Omental fat pad (tissue), 3 donors: ENCODE measurements at regions not wholly inside any gene's neighbourhood (a gene's known extent, or its start where the extent isn't known, plus 50 kb on each side); places are given as distances from the start of the nearest gene placed in this dataset.

ENCODE experiments used
- ATAC-seq: fragments of 150-250 bp; one replicate; pipeline ENCODE4 v1.9.1; 2016; ENCODE audit warnings: mild to moderate bottlenecking, moderate library complexity; ENCODE audit not compliant: low FRiP score
- DNase-seq: peaks from one replicate; pipeline ENCODE4 v3.0.0-alpha.2; 2019; ENCODE audit warnings: low spot score
- TF ChIP-seq, protein P1 (sequence below), 3 donors: fragments of 450-650 bp; IDR thresholded peaks; one replicate each; pipeline ENCODE4 v1.5.1; 2016 to 2017; ENCODE audit warnings: antibody characterized with exemption in 3 of 3, mild to moderate bottlenecking in 3 of 3, moderate library complexity in 2 of 3

DNA sequence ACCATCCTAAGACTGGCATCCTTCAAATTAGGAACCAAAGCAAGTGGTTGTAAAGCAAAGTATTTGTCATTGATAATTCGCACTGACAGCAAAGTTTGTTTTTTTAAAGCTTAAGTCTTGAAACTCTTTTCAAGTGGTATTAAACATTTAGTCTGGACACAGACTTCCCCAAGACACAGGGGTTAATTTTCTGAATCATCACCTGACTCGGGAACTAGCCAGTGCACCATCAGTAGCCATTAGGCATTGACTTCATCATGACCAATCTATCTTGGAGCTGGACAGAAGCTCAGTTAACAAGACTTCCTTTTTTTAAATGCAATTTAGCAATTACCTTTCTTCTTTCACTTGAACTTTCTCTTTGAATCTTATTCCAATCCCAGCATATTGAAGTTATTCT lies 210.6 kb downstream of the ZNF365 start:
- TF ChIP-seq, protein P1, sequence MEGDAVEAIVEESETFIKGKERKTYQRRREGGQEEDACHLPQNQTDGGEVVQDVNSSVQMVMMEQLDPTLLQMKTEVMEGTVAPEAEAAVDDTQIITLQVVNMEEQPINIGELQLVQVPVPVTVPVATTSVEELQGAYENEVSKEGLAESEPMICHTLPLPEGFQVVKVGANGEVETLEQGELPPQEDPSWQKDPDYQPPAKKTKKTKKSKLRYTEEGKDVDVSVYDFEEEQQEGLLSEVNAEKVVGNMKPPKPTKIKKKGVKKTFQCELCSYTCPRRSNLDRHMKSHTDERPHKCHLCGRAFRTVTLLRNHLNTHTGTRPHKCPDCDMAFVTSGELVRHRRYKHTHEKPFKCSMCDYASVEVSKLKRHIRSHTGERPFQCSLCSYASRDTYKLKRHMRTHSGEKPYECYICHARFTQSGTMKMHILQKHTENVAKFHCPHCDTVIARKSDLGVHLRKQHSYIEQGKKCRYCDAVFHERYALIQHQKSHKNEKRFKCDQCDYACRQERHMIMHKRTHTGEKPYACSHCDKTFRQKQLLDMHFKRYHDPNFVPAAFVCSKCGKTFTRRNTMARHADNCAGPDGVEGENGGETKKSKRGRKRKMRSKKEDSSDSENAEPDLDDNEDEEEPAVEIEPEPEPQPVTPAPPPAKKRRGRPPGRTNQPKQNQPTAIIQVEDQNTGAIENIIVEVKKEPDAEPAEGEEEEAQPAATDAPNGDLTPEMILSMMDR (IDR thresholded peaks at IDR 0.05): no peak
- ATAC-seq (no peak), DNase-seq (no peak)

DNA sequence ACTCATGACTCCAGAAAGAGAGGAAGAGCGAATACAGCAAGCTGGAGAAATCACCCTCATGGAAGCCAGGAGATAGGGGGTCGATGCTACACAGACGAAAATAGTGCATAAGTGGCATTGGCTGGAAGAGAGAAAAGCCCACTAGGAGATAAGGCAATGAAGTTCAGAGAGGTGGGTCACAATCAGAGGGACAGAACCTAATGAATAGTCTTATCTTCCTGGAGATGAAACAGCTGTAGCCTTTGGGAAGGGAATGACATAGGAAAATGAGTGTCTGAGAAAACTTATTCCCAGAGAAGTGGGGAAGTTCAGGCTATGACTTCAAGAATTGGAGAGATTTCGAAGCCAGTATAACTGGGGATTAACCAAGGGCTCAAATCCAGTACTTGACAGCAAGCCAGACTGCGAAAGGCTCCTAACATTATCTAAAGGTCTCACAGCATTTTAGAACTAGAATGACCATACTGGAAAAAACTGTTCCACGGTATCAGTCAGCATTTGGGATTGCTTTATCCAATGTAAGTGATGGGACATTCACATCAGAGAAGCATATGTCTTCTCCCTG lies 211.1 kb downstream of the ZNF365 start:
- ATAC-seq (no peak), DNase-seq (no peak)
- TF ChIP-seq, protein P1 (IDR thresholded peaks at IDR 0.05): no peak

DNA sequence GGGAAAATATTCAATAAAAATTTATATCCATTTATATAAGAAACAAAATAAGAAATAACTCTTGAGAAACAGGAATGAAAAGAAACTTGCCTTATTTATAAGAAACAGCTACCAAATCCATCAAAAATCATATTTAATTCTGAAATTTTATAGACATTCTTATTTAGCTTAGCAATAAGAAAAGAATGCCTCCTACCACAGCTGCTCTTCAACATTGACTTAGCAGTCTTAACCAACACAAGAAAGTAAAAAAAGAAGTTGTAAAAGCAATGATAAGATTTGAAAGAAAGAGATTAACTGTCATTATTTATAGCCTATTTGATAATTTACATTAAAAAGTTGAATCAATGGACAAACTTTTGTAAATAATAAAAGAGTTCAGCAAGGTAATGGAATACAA lies 212.8 kb downstream of the ZNF365 start:
- ATAC-seq (no peak), DNase-seq (no peak)
- TF ChIP-seq, protein P1 (IDR thresholded peaks at IDR 0.05): no peak

DNA sequence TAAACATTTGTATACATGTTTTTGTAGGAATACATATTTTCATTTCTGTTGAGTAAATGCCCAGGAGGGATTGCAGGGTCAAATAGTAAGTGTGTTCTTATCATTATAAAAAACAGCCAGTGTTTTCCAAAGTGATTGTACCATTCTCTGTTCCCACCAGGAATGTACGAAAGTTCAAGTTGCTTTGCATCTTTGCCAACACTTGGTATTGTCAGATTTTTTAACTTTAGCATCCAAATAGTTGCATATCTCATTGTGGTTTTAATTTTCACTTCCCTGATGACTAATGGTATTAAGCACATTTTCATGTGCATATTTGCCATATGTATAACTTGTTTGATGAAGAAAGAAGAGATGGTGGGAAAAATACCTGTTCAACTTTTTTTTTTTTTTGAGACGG lies 213.9 kb downstream of the ZNF365 start:
- ATAC-seq (no peak), DNase-seq (no peak)
- TF ChIP-seq, protein P1 (IDR thresholded peaks at IDR 0.05): no peak

DNA sequence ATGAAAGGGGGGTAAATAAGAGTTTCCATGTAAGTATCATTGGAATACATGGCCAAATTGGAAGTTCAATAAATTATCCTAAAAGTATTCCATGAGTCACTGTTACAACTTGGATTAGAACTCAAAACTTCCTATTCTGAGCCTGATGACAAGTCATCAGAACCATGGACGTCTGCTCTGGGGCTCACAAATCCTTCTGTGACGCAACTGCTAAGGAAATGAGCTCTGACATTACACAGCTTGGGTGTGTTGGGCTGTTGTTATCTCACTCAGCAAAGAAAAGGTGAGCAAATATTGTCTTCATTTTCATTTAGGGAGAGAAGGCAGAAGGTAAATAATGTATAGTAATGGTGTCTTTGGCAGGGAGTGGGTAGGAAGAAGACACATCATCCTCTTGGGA lies 214.8 kb upstream of the ADO start:
- DNase-seq: no peak
- ATAC-seq: no peak
- TF ChIP-seq, protein P1 (IDR thresholded peaks at IDR 0.05): no peak

DNA sequence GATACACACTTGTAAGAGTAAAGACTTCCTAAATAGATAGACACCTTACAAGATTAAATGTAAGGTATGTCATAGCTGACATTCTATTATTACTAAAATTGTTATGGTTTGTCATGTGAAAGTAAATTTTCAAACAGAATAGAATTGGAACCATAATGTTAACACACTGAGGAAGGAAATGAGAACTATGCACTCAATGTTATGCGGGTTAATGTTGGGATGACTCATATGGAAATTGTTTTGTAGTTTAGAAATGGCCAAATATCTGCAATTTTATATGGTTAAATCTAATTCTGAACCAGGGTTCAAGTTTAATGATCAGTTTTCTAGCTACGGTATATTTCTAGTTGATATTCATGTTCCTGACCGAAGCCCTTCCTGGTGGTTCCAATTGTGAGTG lies 214.2 kb upstream of the ADO start:
- DNase-seq: no peak
- no peak for ATAC-seq
- TF ChIP-seq, protein P1 (IDR thresholded peaks at IDR 0.05): no peak

DNA sequence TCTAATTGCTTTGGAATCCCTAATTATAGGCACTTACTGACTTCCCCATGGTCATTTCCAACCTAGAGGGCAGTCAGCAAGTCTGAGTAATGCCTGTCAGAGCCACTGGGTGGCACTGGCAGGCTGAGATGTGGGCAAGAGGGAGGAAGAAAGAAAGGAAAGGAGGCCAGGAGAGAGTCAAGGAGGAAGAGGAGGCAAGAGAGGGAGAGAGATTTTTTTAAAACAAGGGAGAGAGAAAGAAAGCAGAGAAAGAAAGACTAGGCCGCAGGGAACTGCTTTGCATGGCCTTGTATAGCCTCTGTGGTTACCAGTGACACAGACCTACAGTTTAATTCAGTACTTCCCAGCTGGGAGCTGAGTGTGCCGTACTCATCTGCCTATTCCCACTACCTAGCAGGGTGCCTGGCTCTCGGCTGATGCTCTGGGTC lies 210.4 kb upstream of the ADO start:
- ATAC-seq: no peak
- no peak for DNase-seq
- TF ChIP-seq, protein P1 (IDR thresholded peaks at IDR 0.05): peak in 1 of 3 donors; percentile 61
